Mesenchymal stem cell (in vitro differentiated cells and primary cell): ENCODE measurements at regions not wholly inside any gene's neighbourhood (a gene's known extent, or its start where the extent isn't known, plus 50 kb on each side); places are given as distances from the start of the nearest gene placed in this dataset.

ENCODE experiments used
- DNase-seq: peaks from one replicate; pipeline ENCODE4 v3.0.0-alpha.2; 2013
- H2AFZ ChIP-seq: one replicate; pipeline ENCODE4 v1.6.1; 2013; ENCODE audit warnings: low read depth, mild to moderate bottlenecking, control low read depth, inconsistent platforms, low read length, moderate library complexity
- H2AK5ac ChIP-seq: 2 replicates; pipeline ENCODE4 v1.6.1; 2013; ENCODE audit warnings: low read length, moderate library complexity, mild to moderate bottlenecking, inconsistent platforms; ENCODE audit not compliant: severe bottlenecking
- H2BK120ac ChIP-seq: one replicate; pipeline ENCODE4 v1.6.1; 2013; ENCODE audit warnings: low read depth, mild to moderate bottlenecking, inconsistent platforms, low read length, moderate library complexity
- H2BK12ac ChIP-seq, 2 experiments: one replicate each; pipeline ENCODE4 v1.6.1; 2013; ENCODE audit warnings: inconsistent platforms in 2 of 2, low read length in 2 of 2, mild to moderate bottlenecking in 2 of 2, moderate library complexity in 2 of 2, control low read depth in 1 of 2
- H2BK15ac ChIP-seq: one replicate; pipeline ENCODE4 v1.6.1; 2013; ENCODE audit warnings: mild to moderate bottlenecking, low read depth, inconsistent platforms; ENCODE audit not compliant: poor library complexity, severe bottlenecking
- H2BK5ac ChIP-seq: 2 replicates; pipeline ENCODE4 v1.6.1; 2013; ENCODE audit warnings: low read depth, mild to moderate bottlenecking, low read length, control low read depth, inconsistent platforms; ENCODE audit not compliant: poor library complexity, severe bottlenecking
- H3K14ac ChIP-seq, 2 experiments: one replicate each; pipeline ENCODE4 v1.6.1; 2013; ENCODE audit warnings: inconsistent platforms in 2 of 2, low read length in 2 of 2, control low read depth in 1 of 2, mild to moderate bottlenecking in 1 of 2, moderate library complexity in 1 of 2
- H3K18ac ChIP-seq, 2 experiments: one replicate each; pipeline ENCODE4 v1.6.1; 2013; ENCODE audit warnings: inconsistent platforms in 2 of 2, low read length in 2 of 2, control low read depth in 1 of 2, low read depth in 1 of 2, mild to moderate bottlenecking in 1 of 2
- H3K23ac ChIP-seq, 2 experiments: one replicate each; pipeline ENCODE4 v1.6.1; 2013; ENCODE audit warnings: inconsistent platforms in 2 of 2, low read length in 2 of 2, mild to moderate bottlenecking in 2 of 2, moderate library complexity in 2 of 2, control low read depth in 1 of 2
- H3K27ac ChIP-seq: 2 replicates; pipeline ENCODE4 v1.5.1; 2013; ENCODE audit warnings: mild to moderate bottlenecking, moderate library complexity, low read length, control low read depth, inconsistent platforms; ENCODE audit not compliant: poor library complexity, severe bottlenecking
- H3K27me3 ChIP-seq, 2 experiments: 2 replicates each; pipeline versions ENCODE4 v1.6.1 to v1.7.0; 2013; ENCODE audit warnings: low read length in 2 of 2, mild to moderate bottlenecking in 2 of 2, moderate library complexity in 2 of 2, control low read depth in 1 of 2, inconsistent platforms in 1 of 2; ENCODE audit not compliant: control insufficient read depth in 1 of 2, insufficient read depth in 1 of 2
- H3K36me3 ChIP-seq, 2 experiments: 2 replicates each; pipeline versions ENCODE4 v1.6.1 to v1.7.0; 2013; ENCODE audit warnings: low read length in 2 of 2, control low read depth in 1 of 2, inconsistent platforms in 1 of 2, low read depth in 1 of 2, mild to moderate bottlenecking in 1 of 2; ENCODE audit not compliant: insufficient read depth in 2 of 2, control insufficient read depth in 1 of 2
- H3K4ac ChIP-seq, 2 experiments: one replicate each; pipeline ENCODE4 v1.6.1; 2013; ENCODE audit warnings: inconsistent platforms in 2 of 2, low read length in 2 of 2, mild to moderate bottlenecking in 2 of 2, moderate library complexity in 2 of 2, control low read depth in 1 of 2, low read depth in 1 of 2
- H3K4me1 ChIP-seq: 2 replicates; pipeline ENCODE4 v1.6.1; 2013; ENCODE audit warnings: low read depth, low read length, control low read depth; ENCODE audit not compliant: control insufficient read depth, insufficient read depth
- H3K4me2 ChIP-seq: 2 replicates; pipeline ENCODE4 v1.6.1; 2013; ENCODE audit warnings: low read length, mild to moderate bottlenecking, inconsistent platforms; ENCODE audit not compliant: poor library complexity, severe bottlenecking
- H3K4me3 ChIP-seq, 2 experiments: 2 replicates each; pipeline versions ENCODE4 v1.5.1 to v1.7.0; 2013; ENCODE audit warnings: low read length in 2 of 2, mild to moderate bottlenecking in 2 of 2, control low read depth in 1 of 2, low read depth in 1 of 2; ENCODE audit not compliant: insufficient read depth in 1 of 2
- H3K79me1 ChIP-seq: replicated peaks from 2 replicates; pipeline ENCODE4 v1.6.1; 2013; ENCODE audit warnings: mild to moderate bottlenecking, control low read depth, low read length, inconsistent platforms; ENCODE audit not compliant: poor library complexity, severe bottlenecking
- H3K9ac ChIP-seq: 2 replicates; pipeline ENCODE4 v1.7.0; 2013; ENCODE audit warnings: mild to moderate bottlenecking, low read length, moderate library complexity
- H3K9me3 ChIP-seq: 2 replicates; pipeline ENCODE4 v1.7.0; 2013; ENCODE audit warnings: mild to moderate bottlenecking, low read length; ENCODE audit not compliant: control insufficient read depth
- H4K8ac ChIP-seq: one replicate; pipeline ENCODE4 v1.6.1; 2013; ENCODE audit warnings: inconsistent platforms, mild to moderate bottlenecking, low read length, moderate library complexity
- H4K91ac ChIP-seq: one replicate; pipeline ENCODE4 v1.6.1; 2013; ENCODE audit warnings: mild to moderate bottlenecking, low read length, inconsistent platforms
- WGBS: methylation state at CpG from one replicate; pipeline ENCODE4 v1.1.7; 2013; ENCODE audit warnings: mixed read lengths; 5-methylcytosine and 5-hydroxymethylcytosine counted together

DNA sequence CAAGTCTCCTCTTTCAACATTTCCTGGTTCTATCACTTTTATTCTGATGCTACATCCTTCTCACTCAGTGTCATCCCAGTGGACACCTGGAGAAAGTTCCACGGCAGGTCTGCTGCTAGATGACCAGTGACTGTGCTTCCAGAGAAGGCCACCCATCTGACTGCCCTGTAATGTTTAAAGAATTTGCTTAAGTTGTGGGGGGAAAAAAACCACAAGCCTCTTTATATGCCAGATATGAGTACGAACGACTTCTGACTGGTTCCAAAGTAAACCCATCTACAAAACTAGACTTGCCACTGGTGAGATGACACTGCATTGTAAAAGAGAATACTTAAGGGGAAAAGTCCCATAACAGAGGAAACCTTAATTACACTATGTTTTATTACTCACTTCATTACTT, 69.6 kb upstream of the VWC2 start:
- DNase-seq: no peak
- Histone ChIP-seq H4K8ac (no peak overlapping the region), H3K9me3 (peaks cover 6% of the 10 kb centered on the region), H2BK5ac (no peak overlapping the region), H2BK15ac (no peak overlapping the region), H3K27ac (no peak overlapping the region), H3K27me3 (no peaks in the 10 kb centered on the region), H3K4me1 (no peaks in the 10 kb centered on the region), H3K4me3 (no peak overlapping the region), H4K91ac (no peak overlapping the region), H2AFZ (no peak overlapping the region), H3K9ac (no peak overlapping the region), H3K18ac (no peak overlapping the region), H2AK5ac (no peak overlapping the region), H3K23ac (no peak overlapping the region), H2BK12ac (no peak overlapping the region), H3K4ac (no peak overlapping the region), H3K4me2 (no peak overlapping the region), H3K14ac (no peak overlapping the region), H3K79me1 (no peaks in the 10 kb centered on the region), H2BK120ac (no peak overlapping the region), H3K36me3 (no peaks in the 10 kb centered on the region)
- WGBS: 55% methylated on average over 1 of the region's 3 CpGs

DNA sequence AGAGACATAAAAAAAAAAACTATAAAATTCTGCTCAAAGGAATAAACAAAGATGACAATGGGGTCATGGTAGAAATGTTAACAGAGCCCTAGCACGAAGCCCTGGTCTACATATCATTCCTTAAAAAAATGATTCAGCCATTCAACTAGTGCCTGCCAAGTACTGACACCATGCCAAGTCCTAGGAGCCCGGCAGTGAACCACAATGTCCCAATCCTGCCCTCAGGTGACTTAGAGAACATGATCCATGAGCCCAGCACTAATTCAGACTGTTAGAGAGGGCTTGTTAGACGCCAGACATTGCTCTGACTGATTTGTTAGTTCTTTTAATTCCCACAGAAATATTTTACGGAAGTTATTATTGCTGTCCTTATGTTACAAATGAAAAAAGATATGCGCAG, 67.3 kb upstream of the VWC2 start:
- Histone ChIP-seq H2AFZ (no peak overlapping the region), H2BK12ac (no peak overlapping the region), H3K14ac (no peak overlapping the region), H3K4me2 (no peak overlapping the region), H2AK5ac (no peak overlapping the region), H3K4ac (no peak overlapping the region), H2BK5ac (no peak overlapping the region), H3K23ac (no peak overlapping the region), H3K27me3 (no peaks in the 10 kb centered on the region), H2BK120ac (no peak overlapping the region), H3K27ac (no peak overlapping the region), H3K79me1 (no peaks in the 10 kb centered on the region), H3K4me1 (no peaks in the 10 kb centered on the region), H2BK15ac (no peak overlapping the region), H3K9ac (no peak overlapping the region), H4K91ac (no peak overlapping the region), H3K4me3 (no peak overlapping the region), H3K36me3 (no peaks in the 10 kb centered on the region), H3K9me3 (peaks cover 6% of the 10 kb centered on the region), H3K18ac (no peak overlapping the region), H4K8ac (no peak overlapping the region)
- 79% methylated on average over 4 of the region's 5 CpGs for WGBS
- no peak for DNase-seq

DNA sequence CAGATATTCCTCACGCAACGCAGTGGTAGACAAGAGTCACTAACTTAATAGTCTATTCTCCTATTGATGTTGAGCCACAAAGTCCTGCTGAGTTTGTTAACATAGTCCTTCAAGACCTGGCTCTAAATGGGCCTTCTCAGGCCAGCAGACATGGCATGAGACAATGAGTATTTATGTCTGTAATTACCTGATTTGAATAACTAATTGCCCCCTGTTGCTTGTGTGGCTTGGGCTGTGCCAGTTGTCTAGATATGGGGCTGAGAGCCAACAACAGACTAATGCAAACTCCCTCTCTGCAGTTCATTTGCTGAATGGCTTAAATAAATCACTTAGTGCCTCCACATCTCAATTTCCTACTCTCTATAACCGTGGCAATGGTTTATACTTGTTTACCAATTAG, 65.5 kb upstream of the VWC2 start:
- Histone ChIP-seq H4K91ac (no peak overlapping the region), H2BK5ac (no peak overlapping the region), H4K8ac (no peak overlapping the region), H2BK15ac (no peak overlapping the region), H3K9me3 (peaks cover 6% of the 10 kb centered on the region), H3K4ac (no peak overlapping the region), H2AFZ (no peak overlapping the region), H2AK5ac (no peak overlapping the region), H2BK12ac (no peak overlapping the region), H3K27ac (no peak overlapping the region), H3K14ac (no peak overlapping the region), H2BK120ac (no peak overlapping the region), H3K36me3 (no peaks in the 10 kb centered on the region), H3K4me3 (no peak overlapping the region), H3K23ac (no peak overlapping the region), H3K18ac (no peak overlapping the region), H3K9ac (no peak overlapping the region), H3K4me1 (no peaks in the 10 kb centered on the region), H3K27me3 (no peaks in the 10 kb centered on the region), H3K79me1 (no peaks in the 10 kb centered on the region), H3K4me2 (no peak overlapping the region)
- no peak for DNase-seq
- 81% methylated on average over 2 of the region's 3 CpGs for WGBS

DNA sequence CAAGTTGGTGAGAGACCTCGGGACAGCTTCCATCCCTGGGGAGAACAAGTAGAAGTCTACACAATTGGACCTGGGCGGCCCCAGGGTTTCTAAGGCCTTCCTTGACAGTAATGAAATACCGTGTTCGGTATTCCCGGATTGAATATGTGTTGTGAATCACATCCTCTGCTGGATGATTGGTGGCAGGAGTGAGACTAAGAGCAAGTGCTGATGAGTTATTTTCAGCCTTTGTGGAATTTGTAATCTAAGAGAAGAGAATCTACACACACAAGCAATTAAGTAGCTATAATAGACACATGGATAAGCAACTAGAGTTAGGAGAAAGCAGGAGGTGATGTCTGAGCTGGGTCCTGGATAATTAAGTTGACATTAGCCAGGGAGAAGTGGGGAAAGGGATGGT, 64.8 kb upstream of the VWC2 start:
- H3K4me3 ChIP-seq: no peak overlapping the region
- H3K27ac ChIP-seq: no peak overlapping the region
- H3K4me2 ChIP-seq: no peak overlapping the region
- H2AK5ac ChIP-seq: no peak overlapping the region
- no peak overlapping the region for H4K91ac ChIP-seq
- WGBS: 76% methylated on average over 5 of the region's 5 CpGs
- no peak for DNase-seq
- no peak overlapping the region for H3K9ac ChIP-seq
- H3K23ac ChIP-seq: no peak overlapping the region
- H3K36me3 ChIP-seq: no peaks in the 10 kb centered on the region
- no peak overlapping the region for H2BK15ac ChIP-seq
- no peaks in the 10 kb centered on the region for H3K4me1 ChIP-seq
- no peak overlapping the region for H3K14ac ChIP-seq
- no peaks in the 10 kb centered on the region for H3K27me3 ChIP-seq
- H3K9me3 ChIP-seq: peaks cover 6% of the 10 kb centered on the region
- no peaks in the 10 kb centered on the region for H3K79me1 ChIP-seq
- no peak overlapping the region for H2BK120ac ChIP-seq
- no peak overlapping the region for H4K8ac ChIP-seq
- H2AFZ ChIP-seq: no peak overlapping the region
- no peak overlapping the region for H3K4ac ChIP-seq
- no peak overlapping the region for H2BK12ac ChIP-seq
- H2BK5ac ChIP-seq: no peak overlapping the region
- no peak overlapping the region for H3K18ac ChIP-seq
